ENCODE measurements at regions not wholly inside any gene's neighbourhood (a gene's known extent, or its start where the extent isn't known, plus 50 kb on each side); places are given as distances from the start of the nearest gene placed in this dataset.

DNA sequence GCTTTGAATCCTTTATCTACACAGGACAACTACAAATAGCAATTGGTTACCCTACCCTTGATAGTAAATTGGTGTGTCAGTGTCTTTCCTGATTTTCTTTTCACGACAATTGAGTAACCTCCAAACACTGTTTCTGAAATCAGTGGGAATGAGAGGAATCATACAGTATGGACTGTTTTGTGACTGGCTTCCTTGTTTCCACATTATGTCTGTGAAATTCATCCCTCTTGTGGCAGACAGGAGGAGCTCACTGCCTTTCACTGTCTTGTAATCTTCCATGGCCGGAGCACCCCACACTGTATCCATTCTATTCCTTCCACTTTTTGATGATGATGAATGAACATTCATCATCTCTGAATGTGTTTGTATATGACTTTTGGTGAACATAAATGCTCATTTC lies 164.0 kb upstream of the PZP start:
- TF ChIP-seq, protein P1, sequence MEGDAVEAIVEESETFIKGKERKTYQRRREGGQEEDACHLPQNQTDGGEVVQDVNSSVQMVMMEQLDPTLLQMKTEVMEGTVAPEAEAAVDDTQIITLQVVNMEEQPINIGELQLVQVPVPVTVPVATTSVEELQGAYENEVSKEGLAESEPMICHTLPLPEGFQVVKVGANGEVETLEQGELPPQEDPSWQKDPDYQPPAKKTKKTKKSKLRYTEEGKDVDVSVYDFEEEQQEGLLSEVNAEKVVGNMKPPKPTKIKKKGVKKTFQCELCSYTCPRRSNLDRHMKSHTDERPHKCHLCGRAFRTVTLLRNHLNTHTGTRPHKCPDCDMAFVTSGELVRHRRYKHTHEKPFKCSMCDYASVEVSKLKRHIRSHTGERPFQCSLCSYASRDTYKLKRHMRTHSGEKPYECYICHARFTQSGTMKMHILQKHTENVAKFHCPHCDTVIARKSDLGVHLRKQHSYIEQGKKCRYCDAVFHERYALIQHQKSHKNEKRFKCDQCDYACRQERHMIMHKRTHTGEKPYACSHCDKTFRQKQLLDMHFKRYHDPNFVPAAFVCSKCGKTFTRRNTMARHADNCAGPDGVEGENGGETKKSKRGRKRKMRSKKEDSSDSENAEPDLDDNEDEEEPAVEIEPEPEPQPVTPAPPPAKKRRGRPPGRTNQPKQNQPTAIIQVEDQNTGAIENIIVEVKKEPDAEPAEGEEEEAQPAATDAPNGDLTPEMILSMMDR (conservative IDR thresholded peaks at IDR 0.05): no peak
- H3K4me1 Mint-ChIP-seq (ENCODE audit: unreplicated experiment): no peaks in the 10 kb centered on the region
- peaks cover 4% of the 10 kb centered on the region for H3K36me3 Mint-ChIP-seq
- no peaks in the 10 kb centered on the region for H3K9me3 Mint-ChIP-seq
- H3K27ac Mint-ChIP-seq: no peak overlapping the region
- H3K4me3 Mint-ChIP-seq: no peak overlapping the region
- no peak for DNase-seq (ENCODE audit: extremely low spot score, unreplicated experiment)
- H3K27me3 Mint-ChIP-seq: peaks cover 3% of the 10 kb centered on the region

GRCh38 chr12:9367828-9368227 lies 159.6 kb upstream of the PZP start:
- Mint-ChIP-seq H3K4me3 (no peak overlapping the region), H3K9me3 (no peaks in the 10 kb centered on the region), H3K27me3 (peaks cover 7% of the 10 kb centered on the region), H3K27ac (no peak overlapping the region), H3K4me1 (ENCODE audit: unreplicated experiment) (no peaks in the 10 kb centered on the region), H3K36me3 (no peaks in the 10 kb centered on the region)
- no peak for DNase-seq (ENCODE audit: extremely low spot score, unreplicated experiment)
- TF ChIP-seq, protein P1 (conservative IDR thresholded peaks at IDR 0.05): no peak

DNA sequence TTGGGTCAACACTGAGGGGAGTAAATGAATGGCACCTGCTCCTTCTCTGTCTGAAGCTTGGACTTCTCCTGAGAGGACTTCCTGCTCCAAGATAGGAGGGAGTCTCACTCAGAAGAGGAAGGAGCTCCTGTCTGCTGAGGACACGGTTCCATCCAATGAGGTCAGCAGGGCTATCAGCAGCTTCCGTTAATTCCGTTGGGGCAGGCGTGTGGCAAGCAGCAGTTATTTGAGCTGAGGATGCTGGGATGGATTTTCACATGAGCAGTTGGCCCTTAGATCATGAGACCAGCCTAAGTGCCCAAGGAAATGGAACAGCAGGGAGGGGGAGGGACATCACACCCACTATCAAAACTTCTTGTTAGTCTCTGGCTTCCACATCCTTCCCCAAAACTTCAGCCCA lies 159.0 kb upstream of the PZP start:
- Mint-ChIP-seq H3K4me1 (ENCODE audit: unreplicated experiment) (no peaks in the 10 kb centered on the region), H3K36me3 (no peaks in the 10 kb centered on the region), H3K27me3 (peaks cover 7% of the 10 kb centered on the region), H3K9me3 (no peaks in the 10 kb centered on the region), H3K27ac (no peak overlapping the region), H3K4me3 (no peak overlapping the region)
- DNase-seq (ENCODE audit: extremely low spot score, unreplicated experiment): no peak
- TF ChIP-seq, protein P1 (conservative IDR thresholded peaks at IDR 0.05): no peak

DNA sequence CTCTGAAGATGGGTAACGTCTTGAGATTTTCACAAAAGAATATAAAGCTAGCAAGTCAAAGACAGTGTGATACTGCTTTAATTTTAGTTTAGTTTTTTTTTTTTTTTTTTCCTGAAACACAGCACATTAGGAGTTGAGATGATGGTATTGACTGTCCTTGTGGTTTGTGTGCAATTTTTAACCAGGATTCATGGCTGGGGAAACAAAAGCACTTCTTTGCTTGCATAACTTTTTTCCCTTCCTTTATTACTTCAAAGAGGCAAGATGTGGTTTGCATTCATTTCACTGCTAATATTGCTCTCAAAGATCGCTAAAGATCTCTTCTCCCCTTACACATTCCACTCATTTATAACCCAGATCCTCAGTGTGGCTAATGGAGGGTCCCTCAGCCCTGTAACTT lies 157.1 kb upstream of the PZP start:
- Mint-ChIP-seq H3K27me3 (peaks cover 11% of the 10 kb centered on the region), H3K4me3 (no peak overlapping the region), H3K36me3 (no peaks in the 10 kb centered on the region), H3K4me1 (ENCODE audit: unreplicated experiment) (no peaks in the 10 kb centered on the region), H3K27ac (no peak overlapping the region), H3K9me3 (no peaks in the 10 kb centered on the region)
- TF ChIP-seq, protein P1 (conservative IDR thresholded peaks at IDR 0.05): no peak
- DNase-seq (ENCODE audit: extremely low spot score, unreplicated experiment): no peak

- TF ChIP-seq, protein P1 (conservative IDR thresholded peaks at IDR 0.05): no peak
- H3K27ac Mint-ChIP-seq: no peak overlapping the region
- H3K4me3 Mint-ChIP-seq: no peak overlapping the region
- DNase-seq (ENCODE audit: extremely low spot score, unreplicated experiment): no peak
- no peaks in the 10 kb centered on the region for H3K9me3 Mint-ChIP-seq
- peaks cover 11% of the 10 kb centered on the region for H3K27me3 Mint-ChIP-seq
- no peaks in the 10 kb centered on the region for H3K36me3 Mint-ChIP-seq
- no peaks in the 10 kb centered on the region for H3K4me1 Mint-ChIP-seq (ENCODE audit: unreplicated experiment)
Observed at GRCh38 chr12:9364224-9365176, 156.3 kb upstream of the PZP start.

Measured in type B pancreatic cell (in vitro differentiated cells).